Gastroesophageal sphincter (tissue), 4 donors: ENCODE measurements at regions not wholly inside any gene's neighbourhood (a gene's known extent, or its start where the extent isn't known, plus 50 kb on each side); places are given as distances from the start of the nearest gene placed in this dataset.
"Not testable (repeated sequence)": the region's sequence is repeated elsewhere in the genome, so short reads cannot be mapped to it uniquely, and the experiment has no call there.

Experiments used
- ATAC-seq: fragments of 150-250 bp; one replicate; pipeline ENCODE4 v1.9.1; 2016; ENCODE audit warnings: mild to moderate bottlenecking, moderate library complexity
- H3K27ac ChIP-seq, 4 donors: fragments of 200-600 bp; sonication (generic) in 3 of 4; 1 replicate in 3 of 4; 2 replicates in 1 of 4; pipeline ENCODE4 v1.5.1; 2016 to 2019
- H3K27me3 ChIP-seq: fragments of 200-600 bp; sonication (generic); one replicate; pipeline ENCODE4 v1.5.1; 2019
- H3K36me3 ChIP-seq, 2 donors: fragments of 200-600 bp; sonication (generic); one replicate each; pipeline ENCODE4 v1.5.1; 2019; ENCODE audit warnings: control low read depth in 1 of 2
- H3K4me1 ChIP-seq, 3 donors: fragments of 200-600 bp; sonication (generic); 1 replicate in 2 of 3; 2 replicates in 1 of 3; pipeline ENCODE4 v1.5.1; 2016 to 2019; ENCODE audit warnings: control low read depth in 2 of 3
- H3K4me3 ChIP-seq, 2 donors: fragments of 200-600 bp; sonication (generic); one replicate each; pipeline ENCODE4 v1.5.1; 2019; ENCODE audit warnings: mild to moderate bottlenecking in 1 of 2, moderate library complexity in 1 of 2
- H3K9me3 ChIP-seq, 3 donors: fragments of 200-600 bp; sonication (generic); one replicate each; pipeline ENCODE4 v1.5.1; 2017 to 2019; ENCODE audit warnings: control low read depth in 2 of 3
- CTCF ChIP-seq, 4 experiments: fragments of 200-600 bp in 2 of 4; fragments of 450-650 bp in 2 of 4; sonication (generic) in 1 of 4; IDR thresholded peaks; one replicate each; pipeline ENCODE4 v1.5.1; 2017 to 2019; ENCODE audit warnings: antibody characterized with exemption in 4 of 4, mild to moderate bottlenecking in 2 of 4, moderate library complexity in 2 of 4
- EP300 ChIP-seq: sonication (generic); formaldehyde crosslinking; IDR thresholded peaks from one replicate; pipeline ENCODE4 v1.6.1; 2017; ENCODE audit warnings: antibody characterized with exemption, mild to moderate bottlenecking
- POLR2A ChIP-seq, 2 donors: fragments of 450-650 bp; IDR thresholded peaks; one replicate each; pipeline ENCODE4 v1.6.1; 2017; ENCODE audit warnings: antibody characterized with exemption in 2 of 2, mild to moderate bottlenecking in 2 of 2, moderate library complexity in 1 of 2
- POLR2AphosphoS5 ChIP-seq: sonication (generic); formaldehyde crosslinking; IDR thresholded peaks from one replicate; pipeline ENCODE4 v1.6.1; 2017; ENCODE audit warnings: antibody characterized with exemption
- WGBS, 2 donors: methylation state at CpG; one replicate each; pipeline ENCODE4 v1.1.5; 2018; ENCODE audit warnings: low coverage in 1 of 2; 5-methylcytosine and 5-hydroxymethylcytosine counted together

- TF ChIP-seq POLR2A (IDR thresholded peaks at IDR 0.05): no peak
- no peak for TF ChIP-seq POLR2AphosphoS5
- TF ChIP-seq CTCF (IDR thresholded peaks at IDR 0.05): no peak
- no peak for TF ChIP-seq EP300
- Histone ChIP-seq H3K4me3 (no peak overlapping the region), H3K27ac (no peak overlapping the region), H3K4me1 (peaks cover 0 to 8% (median 6%) of the 10 kb centered on the region in 3 donors), H3K9me3 (no peaks in the 10 kb centered on the region), H3K27me3 (no peaks in the 10 kb centered on the region), H3K36me3 (no peaks in the 10 kb centered on the region)
- WGBS, 2 donors: 56 to 71% methylated on average over 1 of the region's 1 CpG
- no peak for ATAC-seq
Measured at GRCh38 chr6:82554666-82555065, 191.0 kb downstream of the TPBG start.

- H3K4me3 ChIP-seq: no peak overlapping the region
- WGBS, 2 donors: 11 to 25% methylated on average over 1 of the region's 1 CpG
- no peaks in the 10 kb centered on the region for H3K27me3 ChIP-seq
- no peak overlapping the region for H3K27ac ChIP-seq
- ATAC-seq: no peak
- peaks cover 0 to 8% (median 6%) of the 10 kb centered on the region in 3 donors for H3K4me1 ChIP-seq
- H3K36me3 ChIP-seq: no peaks in the 10 kb centered on the region
- no peak for TF ChIP-seq EP300
- TF ChIP-seq POLR2AphosphoS5: no peak
- no peak for TF ChIP-seq POLR2A (IDR thresholded peaks at IDR 0.05)
- no peak for TF ChIP-seq CTCF (IDR thresholded peaks at IDR 0.05)
- H3K9me3 ChIP-seq: no peaks in the 10 kb centered on the region
Measured at GRCh38 chr6:82555801-82556200, 192.2 kb downstream of the TPBG start.

GRCh38 chr6:82558531-82558930 lies 194.9 kb downstream of the TPBG start:
- WGBS, 2 donors: 87 to 88% methylated on average over 3 to 11 of the region's 20 CpGs
- H3K4me1 ChIP-seq, ATAC-seq: not testable (repeated sequence)

GRCh38 chr6:82567621-82568020 lies 204.0 kb downstream of the TPBG start:
- ATAC-seq: no peak
- WGBS, 2 donors: 47 to 67% methylated on average over 1 of the region's 1 CpG

More at GRCh38 chr6:82558531-82558930, 194.9 kb downstream of the TPBG start:
- not testable (repeated sequence) for H3K4me3 ChIP-seq, H3K27me3 ChIP-seq, H3K27ac ChIP-seq, H3K36me3 ChIP-seq, H3K9me3 ChIP-seq

GRCh38 chr6:82568290-82568993 lies 204.8 kb downstream of the TPBG start:
- Histone ChIP-seq H3K4me3 (no peak overlapping the region), H3K27ac (no peak overlapping the region), H3K27me3 (no peaks in the 10 kb centered on the region), H3K36me3 (no peaks in the 10 kb centered on the region), H3K4me1 (no peaks in the 10 kb centered on the region), H3K9me3 (no peaks in the 10 kb centered on the region)
- 57 to 65% methylated on average over 5 of the region's 6 CpGs for WGBS, 2 donors
- TF ChIP-seq POLR2AphosphoS5 (no peak), POLR2A (IDR thresholded peaks at IDR 0.05) (no peak), EP300 (no peak), CTCF (IDR thresholded peaks at IDR 0.05) (no peak)
- no peak for ATAC-seq

More at GRCh38 chr6:82567621-82568020, 204.0 kb downstream of the TPBG start:
- no peaks in the 10 kb centered on the region for H3K27me3 ChIP-seq
- no peak overlapping the region for H3K27ac ChIP-seq
- no peaks in the 10 kb centered on the region for H3K9me3 ChIP-seq
- H3K4me3 ChIP-seq: no peak overlapping the region
- H3K36me3 ChIP-seq: no peaks in the 10 kb centered on the region
- no peaks in the 10 kb centered on the region for H3K4me1 ChIP-seq
- TF ChIP-seq CTCF (IDR thresholded peaks at IDR 0.05): no peak
- no peak for TF ChIP-seq POLR2AphosphoS5
- no peak for TF ChIP-seq EP300
- TF ChIP-seq POLR2A (IDR thresholded peaks at IDR 0.05): no peak
